HG03196 (cell line): ENCODE measurements at regions not wholly inside any gene's neighbourhood (a gene's known extent, or its start where the extent isn't known, plus 50 kb on each side); places are given as distances from the start of the nearest gene placed in this dataset.

Experiments
- ATAC-seq: cut with Tn5 transposase; IDR thresholded peaks from one replicate; pipeline ENCODE4 v1.9.1; 2021; ENCODE audit not compliant: unreplicated experiment

- ATAC-seq: no peak
These were observed 317.9 kb downstream of the TCERG1L start for GRCh38 chr10:130993612-130994011.

DNA sequence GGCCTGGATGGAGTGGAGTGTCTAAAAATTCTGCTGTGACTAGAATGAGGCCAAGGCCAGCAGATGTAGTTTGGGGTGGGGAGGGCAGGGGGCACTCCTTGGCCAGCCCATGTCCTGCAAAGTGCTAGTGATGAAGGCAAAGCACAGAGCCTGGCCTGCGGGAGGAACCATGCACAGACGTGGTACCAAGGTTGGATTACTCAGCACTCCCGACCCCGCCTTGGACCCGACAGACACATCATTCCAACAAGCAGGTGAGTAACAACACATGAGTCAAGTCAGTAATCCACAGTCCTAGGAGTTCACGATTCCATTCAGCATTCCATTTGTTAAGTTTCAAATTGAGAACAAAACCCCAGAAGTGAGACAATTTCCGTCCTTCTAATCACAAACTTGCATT is 317.3 kb downstream of the TCERG1L start:
- no peak for ATAC-seq

- ATAC-seq: no peak
These were observed 316.7 kb downstream of the TCERG1L start for GRCh38 chr10:130994845-130995244.

DNA sequence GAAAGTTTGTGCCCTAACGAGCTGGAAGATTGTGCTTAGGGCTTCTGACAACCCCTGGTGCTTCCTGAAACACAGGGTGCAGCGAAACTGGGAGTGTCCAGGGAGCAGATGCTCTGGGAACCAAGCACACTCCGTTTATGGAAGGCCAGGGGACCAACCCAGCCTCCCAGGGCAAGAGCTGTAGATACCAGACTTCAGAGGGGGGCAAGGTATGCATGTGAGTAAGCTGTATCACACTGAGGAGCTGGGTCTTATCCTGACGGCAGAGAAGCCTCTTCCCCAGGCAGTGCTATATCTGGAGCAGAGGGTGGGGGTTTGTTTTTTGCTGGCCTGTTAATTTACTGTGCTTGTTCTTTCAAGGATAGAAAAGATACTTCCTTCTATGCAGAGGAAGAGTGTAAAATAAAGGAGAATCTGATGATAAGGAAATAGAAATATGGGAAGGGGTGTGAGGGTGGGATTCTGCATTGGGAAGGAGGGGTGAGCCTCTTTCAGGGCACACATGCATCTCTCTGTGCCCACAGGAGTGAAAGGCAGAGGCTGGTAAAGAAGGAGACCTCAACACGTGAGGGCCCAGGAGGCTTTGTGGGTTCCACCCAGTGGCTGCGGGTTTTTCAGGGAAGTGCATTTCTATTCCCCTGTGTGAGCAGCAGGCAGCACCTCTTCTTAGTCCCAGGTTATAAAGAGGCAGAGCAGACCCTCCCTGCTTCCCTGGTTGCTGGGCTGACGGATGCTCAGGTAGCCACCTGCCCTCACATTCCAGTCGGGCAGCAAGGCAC is 314.1 kb downstream of the TCERG1L start:
- ATAC-seq: no peak

- no peak for ATAC-seq
These were observed 313.5 kb downstream of the TCERG1L start for GRCh38 chr10:130998046-130998435.

DNA sequence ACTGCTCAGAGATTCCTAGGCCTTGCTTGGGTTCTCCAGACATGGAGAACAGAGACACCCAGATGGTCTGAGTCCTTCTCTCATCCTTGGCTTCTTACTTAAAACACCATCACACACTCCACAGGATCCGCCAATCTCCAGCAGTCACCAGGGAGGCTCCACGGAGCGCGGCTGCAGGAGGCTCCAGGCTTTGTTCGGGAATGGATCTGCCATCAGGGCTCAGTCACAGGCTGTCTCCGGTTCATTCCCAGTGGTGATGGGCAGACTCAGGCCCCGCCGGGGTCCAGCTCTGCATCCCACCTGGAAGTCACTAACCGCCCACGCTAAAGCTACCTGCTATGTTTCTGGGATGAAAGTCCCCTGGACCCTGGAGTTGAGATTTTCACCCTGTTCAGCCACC is 312.9 kb downstream of the TCERG1L start:
- no peak for ATAC-seq

GRCh38 chr10:130999376-131000202 is 311.9 kb downstream of the TCERG1L start:
- ATAC-seq: no peak

DNA sequence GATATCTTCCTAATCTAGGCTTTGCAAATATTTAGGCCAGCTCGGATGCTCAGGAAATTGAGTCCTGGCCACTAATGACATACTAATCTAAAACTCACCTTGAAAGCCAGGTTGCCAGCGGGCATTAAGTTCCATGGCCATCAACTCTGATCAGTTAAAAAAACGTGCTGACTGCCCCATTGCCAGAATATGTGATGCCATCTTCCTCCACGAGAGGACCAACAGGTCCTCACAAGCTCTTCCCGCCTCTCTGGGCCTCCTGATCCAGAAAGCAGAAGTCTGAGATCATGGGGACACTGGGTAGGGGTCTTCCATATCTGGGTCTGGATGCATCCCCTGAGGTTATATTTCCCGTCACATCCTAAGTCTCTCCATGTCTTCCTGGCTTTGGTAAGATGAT is 311.3 kb downstream of the TCERG1L start:
- ATAC-seq: no peak

DNA sequence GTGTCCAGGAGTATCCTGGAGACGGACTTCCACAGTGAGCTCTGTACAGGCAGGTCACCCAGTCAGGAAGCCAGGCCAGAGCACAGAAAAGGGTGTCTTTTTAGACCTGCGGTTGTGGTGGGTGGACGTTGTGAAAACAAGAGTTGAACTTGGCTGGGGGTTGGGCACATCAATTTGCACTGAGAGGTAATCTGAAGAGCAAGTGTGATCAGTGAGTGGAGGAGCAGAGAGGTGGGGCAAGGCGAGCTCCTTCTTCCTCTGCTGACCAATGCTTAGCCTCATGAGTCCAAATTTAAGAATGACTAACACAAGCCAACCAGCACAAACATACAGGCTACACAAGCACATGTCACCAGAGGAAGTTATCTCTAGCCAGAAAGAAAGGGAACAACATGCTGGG is 310.8 kb downstream of the TCERG1L start:
- no peak for ATAC-seq

- no peak for ATAC-seq
These were observed 310.1 kb downstream of the TCERG1L start for GRCh38 chr10:131001438-131001837.

DNA sequence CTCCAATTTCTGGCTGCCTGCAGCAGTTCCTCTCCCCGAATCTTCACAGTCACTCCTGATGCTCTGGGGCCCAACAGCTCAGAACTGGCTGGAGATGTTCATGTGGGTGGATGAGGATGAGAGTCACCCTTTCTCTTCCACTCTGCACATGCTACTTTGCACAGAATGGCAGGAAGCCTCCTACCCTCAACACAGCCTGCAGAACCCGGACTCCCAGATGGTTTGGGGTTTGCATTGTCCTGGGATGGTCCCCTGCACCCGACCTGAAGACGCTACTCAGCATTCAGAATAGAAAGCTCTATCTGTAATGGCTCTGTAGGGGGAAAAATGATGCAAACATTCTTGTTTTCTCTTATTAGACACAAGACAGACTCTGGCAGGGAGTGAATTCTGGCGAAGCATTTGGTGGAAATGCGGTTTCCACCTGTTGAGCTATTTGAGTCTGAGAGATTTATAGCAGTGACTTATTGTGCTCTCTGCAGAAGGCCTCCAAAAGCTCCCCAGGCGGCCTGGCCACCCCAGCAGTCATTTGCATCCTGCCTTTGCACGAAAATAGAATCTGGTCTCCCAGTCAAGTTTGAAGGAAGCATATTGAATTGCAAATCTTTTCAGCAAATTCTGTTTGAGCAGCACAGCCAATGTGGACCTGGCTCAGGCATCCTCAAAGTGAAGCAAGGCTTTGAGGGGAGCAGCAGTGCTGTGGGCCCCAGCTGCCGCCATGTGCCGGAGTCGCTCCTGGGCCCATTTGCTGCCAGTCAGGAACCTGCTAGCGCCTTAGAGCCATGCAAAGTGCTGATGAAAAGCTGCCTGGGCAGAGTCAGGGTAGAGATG is 309.3 kb downstream of the TCERG1L start:
- no peak for ATAC-seq

DNA sequence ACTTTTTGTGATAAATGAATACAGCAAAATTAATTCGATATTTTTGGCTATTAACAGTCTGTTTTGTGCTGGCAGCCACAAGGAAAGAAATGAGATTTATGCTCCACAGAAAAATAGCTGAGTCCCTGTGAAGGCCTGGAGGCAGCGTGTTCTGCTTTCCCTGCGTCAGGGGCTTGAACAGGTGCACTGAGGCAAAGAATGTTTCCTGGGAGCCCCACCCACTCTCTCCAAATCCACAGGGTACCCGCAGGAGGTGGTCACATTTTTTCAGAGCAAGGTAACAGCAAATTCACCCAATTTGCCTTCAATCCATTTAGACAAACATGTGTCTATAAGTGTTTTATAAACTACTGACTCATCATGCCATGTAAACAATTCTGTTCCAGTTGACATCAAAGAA is 308.1 kb downstream of the TCERG1L start:
- ATAC-seq: no peak

DNA sequence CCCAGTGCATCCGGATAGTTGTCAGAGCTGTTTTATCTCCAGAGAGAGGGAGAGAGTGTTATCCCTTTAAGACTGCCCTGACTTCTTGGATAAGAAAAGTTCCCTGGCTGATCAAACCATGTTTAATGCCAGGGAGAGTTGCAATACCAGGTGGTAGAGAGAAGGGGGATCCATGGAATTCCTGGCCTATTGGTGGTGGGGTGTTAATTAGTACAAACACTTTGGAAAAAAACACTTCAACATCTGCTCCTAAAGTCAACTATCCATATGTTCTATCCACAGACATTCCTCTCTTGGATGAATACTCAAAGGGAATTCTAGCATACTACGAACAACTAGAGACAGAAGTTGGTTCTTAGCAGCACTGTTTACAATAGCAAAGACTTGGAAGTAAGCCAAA is 307.2 kb downstream of the TCERG1L start:
- ATAC-seq: no peak

DNA sequence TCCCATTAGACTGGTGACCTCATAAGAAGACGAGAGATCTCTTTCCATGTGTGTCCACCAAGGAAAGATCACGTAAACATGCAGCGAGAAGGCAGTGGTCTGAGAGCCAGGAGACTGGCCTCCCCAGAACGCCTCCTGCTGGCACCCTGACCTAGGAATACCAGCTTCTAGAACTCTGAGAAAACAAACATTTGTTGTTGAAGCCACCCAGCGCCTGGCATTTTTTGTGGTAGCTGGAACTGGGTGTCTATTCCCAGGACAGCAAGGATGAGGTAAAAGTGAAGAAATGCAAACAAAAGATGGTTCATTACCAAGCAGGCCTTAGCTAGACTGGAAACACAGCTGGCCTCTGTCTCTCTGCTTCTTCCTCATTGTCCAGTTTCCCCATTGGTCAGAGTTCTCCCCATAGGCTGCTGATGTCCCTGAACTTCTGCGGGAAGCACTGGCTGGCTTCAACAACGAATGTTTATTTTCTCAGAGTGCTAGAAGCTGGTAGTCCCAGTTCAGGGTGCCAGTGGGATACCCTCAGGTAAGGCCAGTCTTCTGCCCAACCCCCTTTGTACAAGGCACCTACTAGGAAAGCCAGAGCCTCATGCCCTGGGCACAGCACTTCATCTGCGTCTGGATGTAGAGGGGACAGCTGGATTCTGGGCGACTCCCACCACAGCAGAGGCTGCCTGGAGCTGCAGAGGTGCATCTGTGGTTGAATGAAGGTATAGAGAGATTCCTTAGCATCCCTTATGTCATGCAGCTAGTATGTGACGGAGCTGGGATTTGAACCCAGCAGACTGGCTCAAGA is 304.9 kb downstream of the TCERG1L start:
- ATAC-seq: no peak

- ATAC-seq: no peak
These were observed 301.7 kb downstream of the TCERG1L start for GRCh38 chr10:131009791-131010190.

DNA sequence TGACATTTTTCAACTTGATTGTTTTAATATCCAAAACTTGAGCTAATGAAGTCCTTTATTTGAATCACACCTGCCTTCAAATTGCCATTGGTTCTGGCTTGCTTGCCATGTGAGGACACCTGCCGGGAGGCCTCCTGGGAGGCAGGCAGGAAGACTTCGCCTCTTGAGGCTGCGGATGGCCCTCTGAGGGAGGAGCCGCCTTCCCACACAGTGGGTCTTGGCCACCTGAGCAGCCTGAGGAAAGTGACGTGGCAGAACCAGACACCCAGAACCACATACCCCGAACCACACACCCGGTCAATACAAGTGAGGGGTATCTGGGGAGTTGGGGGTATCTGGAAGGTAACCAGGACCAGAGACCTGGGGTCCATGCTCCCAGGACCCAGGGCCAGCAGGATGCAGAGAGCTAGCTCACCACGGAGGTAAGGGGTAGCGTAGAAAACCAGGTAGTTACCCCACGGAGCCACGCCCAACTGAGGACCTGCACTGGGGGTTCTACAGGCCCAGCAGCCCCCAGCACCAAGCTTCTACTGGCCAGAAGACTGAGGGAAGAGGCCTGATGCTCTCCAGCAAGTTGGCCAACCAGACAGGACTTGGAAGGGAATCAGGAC is 300.5 kb downstream of the TCERG1L start:
- ATAC-seq: no peak

- ATAC-seq: no peak
These were observed 299.4 kb downstream of the TCERG1L start for GRCh38 chr10:131011936-131012640.

DNA sequence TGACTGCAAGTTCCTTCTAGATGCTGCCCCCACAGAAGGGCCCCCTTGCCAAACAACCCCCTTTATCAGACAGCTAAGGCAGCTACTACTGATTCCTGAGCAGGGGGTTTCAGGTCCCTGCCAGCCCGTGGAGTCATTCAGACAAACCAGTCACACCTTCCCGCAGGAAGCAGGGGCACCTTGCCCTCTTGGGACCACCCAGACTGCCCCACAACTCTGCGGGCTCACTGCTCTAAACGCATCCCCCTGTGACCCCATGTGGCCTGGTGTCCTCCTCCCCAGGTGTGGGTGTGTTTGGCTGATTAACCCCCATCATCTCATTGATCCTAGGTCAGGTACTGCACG is 298.9 kb downstream of the TCERG1L start:
- no peak for ATAC-seq

DNA sequence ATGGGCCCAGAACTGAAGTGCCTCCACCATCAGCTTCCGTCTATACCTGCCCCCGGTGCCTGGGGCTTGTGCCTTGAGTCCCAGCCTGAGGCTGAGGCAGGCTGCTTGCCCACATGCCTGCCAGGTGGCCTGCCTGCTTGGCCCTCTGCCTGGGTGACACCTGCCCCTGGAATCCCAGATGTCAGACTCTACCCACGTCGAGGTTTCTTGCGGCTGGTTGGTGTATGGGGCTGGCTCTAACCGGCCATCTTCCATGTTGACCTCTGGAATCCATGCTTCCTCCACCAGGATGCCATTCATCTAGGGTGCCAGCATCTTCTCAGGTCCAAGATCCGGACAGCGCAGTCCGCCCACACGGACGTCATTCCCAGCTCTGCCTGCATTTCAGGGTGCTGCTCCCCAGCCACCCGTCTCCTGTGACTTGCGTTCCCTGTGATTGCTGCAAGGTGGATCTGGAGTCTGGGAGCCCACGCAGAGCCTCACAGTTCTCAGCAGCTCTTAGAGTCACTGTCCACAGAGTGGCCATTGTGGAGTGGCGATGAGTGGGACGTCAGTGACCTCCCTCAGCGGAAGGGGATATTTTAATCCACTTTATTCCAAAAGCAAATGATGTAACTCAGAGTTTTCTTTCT is 298.1 kb downstream of the TCERG1L start:
- no peak for ATAC-seq
